HG03095 (cell line): ENCODE measurements at regions not wholly inside any gene's neighbourhood (a gene's known extent, or its start where the extent isn't known, plus 50 kb on each side); places are given as distances from the start of the nearest gene placed in this dataset.
"Not testable (repeated sequence)": the region's sequence is repeated elsewhere in the genome, so short reads cannot be mapped to it uniquely, and the experiment has no call there.

Experiments used
- ATAC-seq: cut with Tn5 transposase; IDR thresholded peaks from one replicate; pipeline ENCODE4 v1.9.1; 2021; ENCODE audit warnings: moderate library complexity; ENCODE audit not compliant: unreplicated experiment

GRCh38 chr12:107607464-107608392, 77.9 kb upstream of the PWP1 start:
- ATAC-seq, result no peak

DNA sequence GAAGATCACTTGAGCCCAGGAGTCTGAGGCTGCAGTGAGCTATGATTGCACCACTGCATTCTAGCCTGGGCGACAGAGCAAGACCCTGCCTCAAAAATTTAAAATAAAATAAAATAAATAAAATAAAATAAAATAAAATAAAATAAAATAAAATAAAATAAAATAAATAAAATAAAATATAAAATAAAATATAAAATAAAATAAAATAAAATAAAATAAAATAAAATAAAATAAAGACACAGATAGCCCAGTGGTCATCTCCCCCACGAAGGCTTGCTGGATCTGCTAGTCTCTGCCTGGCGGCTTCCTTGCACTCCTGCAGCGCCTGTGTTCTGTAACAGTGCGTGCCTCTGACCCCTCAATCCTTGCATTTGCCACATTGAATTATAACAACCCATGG, 76.8 kb upstream of the PWP1 start:
- not testable (repeated sequence) for ATAC-seq

- no peak for ATAC-seq
Measured at GRCh38 chr12:107610021-107610859, 75.4 kb upstream of the PWP1 start.

DNA sequence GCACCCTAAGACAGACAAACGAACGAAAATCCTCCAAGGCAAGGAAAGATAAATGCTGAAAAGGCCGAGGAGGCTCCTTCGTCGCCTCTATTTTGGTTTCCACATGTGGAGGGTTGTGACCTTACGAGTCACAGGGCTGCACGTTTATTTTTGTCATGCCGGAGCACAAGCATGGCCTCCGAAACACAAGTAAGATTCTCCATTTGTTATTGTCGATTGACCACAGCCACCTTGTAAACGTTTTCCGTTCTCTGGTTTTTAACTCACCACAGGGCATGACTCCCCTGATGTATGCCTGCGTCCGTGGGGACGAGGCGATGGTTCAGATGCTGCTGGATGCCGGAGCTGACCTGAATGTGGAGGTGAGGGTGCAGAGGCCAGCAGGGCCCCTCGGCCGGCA, 73.1 kb upstream of the PWP1 start:
- ATAC-seq, result no peak

DNA sequence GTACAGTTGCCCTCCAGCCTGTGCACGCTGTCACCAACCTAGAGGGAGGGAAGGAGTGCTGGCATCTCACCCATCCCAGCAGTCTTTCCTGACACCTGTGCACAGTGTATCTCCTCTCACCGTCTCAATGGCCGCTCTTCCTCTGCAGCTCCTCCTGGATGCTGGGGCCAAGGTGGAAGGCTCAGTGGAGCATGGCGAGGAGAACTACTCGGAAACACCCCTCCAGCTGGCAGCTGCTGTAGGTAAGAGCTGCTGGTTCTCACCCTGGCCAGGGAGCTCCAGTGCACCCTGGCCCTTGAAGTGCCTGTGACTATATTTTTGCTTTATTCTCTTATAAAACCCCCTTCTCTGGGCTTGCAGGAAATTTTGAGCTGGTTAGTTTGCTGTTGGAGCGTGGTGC, 68.7 kb upstream of the PWP1 start:
- no peak for ATAC-seq

- no peak for ATAC-seq
Measured at GRCh38 chr12:107618106-107618505, 67.5 kb upstream of the PWP1 start.

- no peak for ATAC-seq
Measured at GRCh38 chr12:107619831-107620230, 65.8 kb upstream of the PWP1 start.

- no peak for ATAC-seq
Measured at GRCh38 chr12:107622001-107622400, 63.6 kb upstream of the PWP1 start.

GRCh38 chr12:107624493-107624892, 61.1 kb upstream of the PWP1 start:
- ATAC-seq, result no peak

GRCh38 chr12:107631715-107632114, 53.9 kb upstream of the PWP1 start:
- ATAC-seq, result no peak

DNA sequence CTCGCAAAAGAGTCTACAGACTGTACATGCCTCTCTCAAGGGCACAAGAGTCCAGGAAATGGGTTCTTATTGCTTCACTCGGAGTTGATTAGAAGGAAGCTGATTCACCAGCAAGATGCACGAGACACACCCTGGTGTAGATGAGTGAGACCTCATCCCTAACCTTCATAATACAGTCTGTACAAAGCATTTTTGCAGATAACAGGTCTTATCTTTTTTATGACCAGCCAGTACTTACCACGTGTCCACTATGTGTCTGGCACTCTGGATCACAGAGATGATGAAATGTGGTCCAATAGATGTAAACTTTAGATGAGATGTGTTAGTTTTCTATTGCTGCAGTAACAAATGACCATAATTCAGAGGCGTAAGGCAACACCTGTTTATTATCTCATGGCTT, 53.4 kb upstream of the PWP1 start:
- ATAC-seq, result no peak

- no peak for ATAC-seq
Measured at GRCh38 chr12:107634530-107634929, 51.1 kb upstream of the PWP1 start.

DNA sequence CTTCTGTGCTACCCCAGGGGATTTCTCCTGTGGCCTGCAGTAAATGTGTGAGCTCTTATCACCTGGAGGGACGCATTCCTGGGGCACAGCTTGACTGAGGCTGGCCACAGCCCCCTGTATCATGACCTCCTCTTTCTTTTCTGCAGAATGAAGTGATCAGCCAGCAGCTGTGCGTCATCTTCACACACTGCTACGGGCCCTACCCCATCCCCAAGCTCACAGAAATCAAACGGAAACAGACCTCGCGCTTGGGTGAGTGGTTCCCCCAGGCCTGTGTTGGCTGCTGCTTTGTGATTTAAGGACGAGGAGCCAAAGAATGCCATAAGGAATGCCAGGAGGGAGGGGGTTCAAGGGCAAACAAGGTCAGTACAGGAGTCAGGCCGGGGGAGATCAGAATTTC, 50.5 kb upstream of the PWP1 start:
- ATAC-seq, result no peak
